IMR-90 (cell line): ENCODE measurements at regions not wholly inside any gene's neighbourhood (a gene's known extent, or its start where the extent isn't known, plus 50 kb on each side); places are given as distances from the start of the nearest gene placed in this dataset.

Experiments
- ATAC-seq: fragments of 200-7000 bp; cut with Tn5 transposase; 2 replicates; pipeline ENCODE4 v1.9.1; 2020; ENCODE audit warnings: low read depth, mild to moderate bottlenecking, moderate library complexity
- BruUV-seq: library from RNA; stranded (reverse); fragments of 400-500 nt; replicated peaks from 2 replicates; lab custom pipeline; 2021; lab: Mats Ljungman, UMichigan
- CTCF ChIA-PET: fragments of 300-600 bp; formaldehyde crosslinking; extraction: SDS; loops from one replicate; lab custom pipeline; 2021; ENCODE audit warnings: antibody characterized with exemption; lab: Yijun Ruan, JAX
- POLR2A ChIA-PET: fragments of 300-600 bp; sonication (Branson Sonifier 250); formaldehyde crosslinking; loops from one replicate; lab custom pipeline; 2022; ENCODE audit warnings: antibody characterized with exemption; ENCODE audit not compliant: unreplicated experiment; lab: Charles Lee
- DNase-seq: peaks from one replicate; pipeline ENCODE4 v3.0.0; 2013
- H2AFZ ChIP-seq: replicated peaks from 2 replicates; pipeline ENCODE3; 2013; ENCODE audit warnings: low read length, mild to moderate bottlenecking; ENCODE audit not compliant: poor library complexity
- H2AK5ac ChIP-seq: 2 replicates; pipeline ENCODE4 v1.6.1; 2013; ENCODE audit warnings: low read depth, low read length, inconsistent platforms
- H2AK9ac ChIP-seq: replicated peaks from 2 replicates; pipeline ENCODE3; 2013; ENCODE audit warnings: mild to moderate bottlenecking, low read depth, low read length, moderate library complexity; ENCODE audit not compliant: poor library complexity
- H2BK120ac ChIP-seq: 2 replicates; pipeline ENCODE4 v1.6.1; 2013; ENCODE audit warnings: low read depth, low read length, inconsistent platforms
- H2BK15ac ChIP-seq: 3 replicates; pipeline ENCODE4 v1.6.1; 2013; ENCODE audit warnings: low read depth, low read length, inconsistent platforms
- H2BK20ac ChIP-seq: 2 replicates; pipeline ENCODE4 v1.6.1; 2013; ENCODE audit warnings: low read depth, mild to moderate bottlenecking, inconsistent platforms, low read length, moderate library complexity
- H2BK5ac ChIP-seq: 2 replicates; pipeline ENCODE4 v1.6.1; 2013; ENCODE audit warnings: mild to moderate bottlenecking, low read depth, low read length, inconsistent platforms; ENCODE audit not compliant: poor library complexity, severe bottlenecking
- H3K14ac ChIP-seq: replicated peaks from 2 replicates; pipeline ENCODE4 v1.6.1; 2013; ENCODE audit warnings: low read depth, low read length, inconsistent platforms
- H3K18ac ChIP-seq: 2 replicates; pipeline ENCODE4 v1.6.1; 2013; ENCODE audit warnings: low read depth, low read length, control low read depth
- H3K23ac ChIP-seq: 2 replicates; pipeline ENCODE4 v1.6.1; 2013; ENCODE audit warnings: low read depth, low read length, inconsistent platforms
- H3K27ac ChIP-seq: 2 replicates; pipeline ENCODE4 v1.5.1; 2013; ENCODE audit warnings: mild to moderate bottlenecking, control low read depth, low read length; ENCODE audit not compliant: insufficient read depth
- H3K27me3 ChIP-seq: 2 replicates; pipeline ENCODE4 v1.6.1; 2013; ENCODE audit warnings: low read length; ENCODE audit not compliant: control insufficient read depth, insufficient read depth
- H3K36me3 ChIP-seq: 2 replicates; pipeline ENCODE4 v1.6.1; 2013; ENCODE audit warnings: low read length, mixed read lengths; ENCODE audit not compliant: control insufficient read depth, insufficient read depth
- H3K4ac ChIP-seq: 2 replicates; pipeline ENCODE4 v1.6.1; 2013; ENCODE audit warnings: low read depth, low read length, inconsistent platforms
- H3K4me1 ChIP-seq: 2 replicates; pipeline ENCODE4 v1.6.1; 2013; ENCODE audit warnings: low read length, mixed read lengths; ENCODE audit not compliant: control insufficient read depth, insufficient read depth
- H3K4me2 ChIP-seq: 2 replicates; pipeline ENCODE4 v1.6.1; 2013; ENCODE audit warnings: low read depth, mild to moderate bottlenecking, control low read depth, low read length, moderate library complexity
- H3K4me3 ChIP-seq: 2 replicates; pipeline ENCODE4 v1.5.1; 2013; ENCODE audit warnings: low read depth, mild to moderate bottlenecking, control low read depth, low read length, moderate library complexity; ENCODE audit not compliant: insufficient read depth
- H3K56ac ChIP-seq: 2 replicates; pipeline ENCODE4 v1.6.1; 2013; ENCODE audit warnings: low read length, inconsistent platforms; ENCODE audit not compliant: insufficient read depth; ENCODE audit errors: extremely low read depth
- H3K79me1 ChIP-seq, 2 experiments: 2 replicates each; pipeline ENCODE4 v1.6.1; 2013; ENCODE audit warnings: low read length in 2 of 2, inconsistent platforms in 1 of 2, low read depth in 1 of 2
- H3K9ac ChIP-seq: 2 replicates; pipeline ENCODE4 v1.6.1; 2013; ENCODE audit warnings: low read depth, low read length, control low read depth
- H3K9me1 ChIP-seq: 2 replicates; pipeline ENCODE4 v1.6.1; 2013; ENCODE audit warnings: low read length, inconsistent platforms; ENCODE audit not compliant: insufficient read depth
- H3K9me3 ChIP-seq: 2 replicates; pipeline ENCODE4 v1.6.1; 2013; ENCODE audit warnings: low read length; ENCODE audit not compliant: control insufficient read depth, insufficient read depth
- H4K20me1 ChIP-seq: 2 replicates; pipeline ENCODE4 v1.6.1; 2013; ENCODE audit warnings: low read length, inconsistent platforms; ENCODE audit not compliant: insufficient read depth
- H4K5ac ChIP-seq: 2 replicates; pipeline ENCODE4 v1.6.1; 2013; ENCODE audit warnings: mild to moderate bottlenecking, low read depth, low read length, control low read depth
- H4K8ac ChIP-seq, 2 experiments: 2 replicates each; pipeline ENCODE4 v1.6.1; 2013; ENCODE audit warnings: low read depth in 2 of 2, low read length in 2 of 2, control low read depth in 1 of 2, inconsistent platforms in 1 of 2
- H4K91ac ChIP-seq: 2 replicates; pipeline ENCODE4 v1.6.1; 2013; ENCODE audit warnings: low read depth, low read length, inconsistent platforms; ENCODE audit not compliant: insufficient read depth
- BHLHE40 ChIP-seq: fragments of 150-350 bp; IDR thresholded peaks from 2 replicates; pipeline ENCODE4 v1.6.1; 2016; ENCODE audit warnings: mild to moderate bottlenecking, low read depth, low read length
- CEBPB ChIP-seq: IDR thresholded peaks from 2 replicates; pipeline ENCODE4 v1.6.1; 2012; ENCODE audit warnings: low read depth, low read length, improper control_type of control experiment
- CHD1 ChIP-seq: IDR thresholded peaks from 2 replicates; pipeline ENCODE4 v1.6.1; 2012; ENCODE audit warnings: low read depth, low read length, improper control_type of control experiment
- CTCF ChIP-seq: conservative IDR thresholded peaks from 2 replicates; pipeline ENCODE4 v1.5.1; 2012; ENCODE audit warnings: mild to moderate bottlenecking, low read depth, low read length, improper control_type of control experiment
- FOS ChIP-seq: fragments of 150-350 bp; IDR thresholded peaks from 2 replicates; pipeline ENCODE4 v1.6.1; 2016; ENCODE audit warnings: low read depth, low read length
- MAFK ChIP-seq: IDR thresholded peaks from 2 replicates; pipeline ENCODE4 v1.6.1; 2012; ENCODE audit warnings: low read depth, low read length, improper control_type of control experiment
- MAZ ChIP-seq: IDR thresholded peaks from 2 replicates; pipeline ENCODE4 v1.6.1; 2012; ENCODE audit warnings: low read depth, mild to moderate bottlenecking, low read length, improper control_type of control experiment, moderate library complexity, borderline replicate concordance
- MXI1 ChIP-seq: IDR thresholded peaks from 2 replicates; pipeline ENCODE4 v1.6.1; 2012; ENCODE audit warnings: low read depth, mild to moderate bottlenecking, low read length, moderate library complexity, borderline replicate concordance
- NFE2L2 ChIP-seq: fragments of 150-350 bp; IDR thresholded peaks from 2 replicates; pipeline ENCODE4 v1.6.1; 2016; ENCODE audit warnings: low read depth, mild to moderate bottlenecking, low read length
- POLR2A ChIP-seq: IDR thresholded peaks from 2 replicates; pipeline ENCODE4 v1.6.1; 2012; ENCODE audit warnings: mild to moderate bottlenecking, low read depth, low read length
- RAD21 ChIP-seq: IDR thresholded peaks from 2 replicates; pipeline ENCODE4 v1.6.1; 2012; ENCODE audit warnings: low read length, improper control_type of control experiment
- RCOR1 ChIP-seq: IDR thresholded peaks from 2 replicates; pipeline ENCODE4 v1.6.1; 2012; ENCODE audit warnings: mild to moderate bottlenecking, low read length, improper control_type of control experiment; ENCODE audit not compliant: insufficient replicate concordance
- RFX5 ChIP-seq: IDR thresholded peaks from 2 replicates; pipeline ENCODE4 v1.8.0; 2012; ENCODE audit warnings: low read depth, mild to moderate bottlenecking, low read length, moderate library complexity
- USF2 ChIP-seq: fragments of 150-350 bp; IDR thresholded peaks from 2 replicates; pipeline ENCODE4 v1.6.1; 2017; ENCODE audit warnings: mild to moderate bottlenecking, antibody characterized with exemption, low read length, low read depth
- WGBS, 2 experiments: methylation state at CpG; one replicate each; pipeline versions ENCODE4 v1.1.5 to v1.1.7; 2013; ENCODE audit warnings: missing lambda C conversion rate in 2 of 2; ENCODE audit not compliant: insufficient read length in 1 of 2; ENCODE audit errors: extremely low coverage in 2 of 2; 5-methylcytosine and 5-hydroxymethylcytosine counted together
- dilution Hi-C: fragments of 300-500 bp; cut with HindIII; formaldehyde crosslinking; loops from one replicate; pipeline ENCODE4 v1.14.3; 2018; ENCODE audit warnings: low sequenced_read_pairs; ENCODE audit not compliant: unreplicated experiment
- in situ Hi-C: fragments of 300-500 bp; cut with MboI; formaldehyde crosslinking; loops from 3 replicates; pipeline ENCODE4 v1.14.3; 2019; ENCODE audit warnings: low sequenced_read_pairs, inconsistent platforms, mixed read lengths
- intact Hi-C: fragments of 100-400 bp; cut with micrococcal nuclease; formaldehyde crosslinking; loops from 2 replicates; pipeline ENCODE4 v1.10.0; 2022
- TF ChIP-seq, protein P1 (sequence below): fragments of 150-350 bp; IDR thresholded peaks from 2 replicates; pipeline ENCODE4 v1.6.1; 2016; ENCODE audit warnings: low read depth, mild to moderate bottlenecking, low read length, moderate library complexity, borderline replicate concordance

- Histone ChIP-seq H2AK9ac (no peak overlapping the region), H3K23ac (no peak overlapping the region), H3K79me1 (no peaks in the 10 kb centered on the region), H2BK5ac (no peak overlapping the region), H2BK120ac (no peak overlapping the region), H4K5ac (no peak overlapping the region), H4K8ac (no peak overlapping the region), H3K9me1 (no peaks in the 10 kb centered on the region), H3K4ac (no peak overlapping the region), H2BK15ac (no peak overlapping the region), H2AK5ac (no peak overlapping the region), H3K27ac (no peak overlapping the region), H2AFZ (no peak overlapping the region), H2BK20ac (no peak overlapping the region), H4K91ac (no peak overlapping the region), H3K27me3 (no peaks in the 10 kb centered on the region), H4K20me1 (no peaks in the 10 kb centered on the region), H3K4me2 (no peak overlapping the region), H3K4me1 (no peaks in the 10 kb centered on the region), H3K36me3 (no peaks in the 10 kb centered on the region), H3K14ac (no peak overlapping the region), H3K9me3 (peaks cover 2% of the 10 kb centered on the region; the same call in 1 of the 2 replicates), H3K18ac (no peak overlapping the region), H3K56ac (no peak overlapping the region), H3K4me3 (no peak overlapping the region), H3K9ac (no peak overlapping the region)
- ATAC-seq: no peak
- no TSS peak for BruUV-seq
- dilution Hi-C loops (no loop called here), in situ Hi-C loops (no loop called here), intact Hi-C loops (no loop called here)
- TF ChIP-seq, protein P1, sequence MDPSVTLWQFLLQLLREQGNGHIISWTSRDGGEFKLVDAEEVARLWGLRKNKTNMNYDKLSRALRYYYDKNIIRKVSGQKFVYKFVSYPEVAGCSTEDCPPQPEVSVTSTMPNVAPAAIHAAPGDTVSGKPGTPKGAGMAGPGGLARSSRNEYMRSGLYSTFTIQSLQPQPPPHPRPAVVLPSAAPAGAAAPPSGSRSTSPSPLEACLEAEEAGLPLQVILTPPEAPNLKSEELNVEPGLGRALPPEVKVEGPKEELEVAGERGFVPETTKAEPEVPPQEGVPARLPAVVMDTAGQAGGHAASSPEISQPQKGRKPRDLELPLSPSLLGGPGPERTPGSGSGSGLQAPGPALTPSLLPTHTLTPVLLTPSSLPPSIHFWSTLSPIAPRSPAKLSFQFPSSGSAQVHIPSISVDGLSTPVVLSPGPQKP: no peak
- TF ChIP-seq RFX5 (no peak), CTCF (no peak), POLR2A (no peak), MXI1 (no peak), CHD1 (no peak), MAZ (no peak), NFE2L2 (no peak), FOS (no peak), RAD21 (no peak), MAFK (no peak), CEBPB (no peak), BHLHE40 (no peak), USF2 (no peak), RCOR1 (no peak)
- no CpG with 5 or more reads among the region's 1 CpG for WGBS, 2 experiments
- ChIA-PET POLR2A (no interaction called here), CTCF (no interaction called here)
- DNase-seq: no peak
Measured at GRCh38 chr3:80007522-80007921, 239.7 kb upstream of the ROBO1 start.
